GM12864 (cell line): ENCODE measurements at regions not wholly inside any gene's neighbourhood (a gene's known extent, or its start where the extent isn't known, plus 50 kb on each side); places are given as distances from the start of the nearest gene placed in this dataset.
"Not testable (repeated sequence)": the region's sequence is repeated elsewhere in the genome, so short reads cannot be mapped to it uniquely, and the experiment has no call there.

ENCODE experiments used
- DNase-seq: peaks from one replicate; pipeline ENCODE4 v3.0.0-alpha.2; 2011; ENCODE audit warnings: low read depth
- H3K4me3 ChIP-seq: 2 replicates; pipeline ENCODE4 v1.5.1; 2011; ENCODE audit warnings: mild to moderate bottlenecking, low read depth, low read length, control low read depth
- CTCF ChIP-seq: IDR thresholded peaks from 2 replicates; pipeline ENCODE4 v1.5.1; 2011; ENCODE audit warnings: low read depth, mild to moderate bottlenecking, moderate library complexity, low read length, control low read depth, inconsistent platforms; ENCODE audit errors: missing control alignments

GRCh38 chr13:105692769-105693168, 842.7 kb downstream of the EFNB2 start:
- H3K4me3 ChIP-seq, result no peak overlapping the region
- DNase-seq, result no peak
- TF ChIP-seq CTCF, result no peak

- no peak for TF ChIP-seq CTCF
- no peak overlapping the region for H3K4me3 ChIP-seq
- DNase-seq, result no peak
Measured at GRCh38 chr13:105684216-105684615, 851.2 kb downstream of the EFNB2 start.

- no peak overlapping the region for H3K4me3 ChIP-seq
- no peak for DNase-seq
- no peak for TF ChIP-seq CTCF
Measured at GRCh38 chr13:105679838-105680237, 855.6 kb downstream of the EFNB2 start.

GRCh38 chr13:105678072-105678471, 857.4 kb downstream of the EFNB2 start:
- no peak for TF ChIP-seq CTCF
- H3K4me3 ChIP-seq, result no peak overlapping the region
- no peak for DNase-seq

- DNase-seq, result no peak
- no peak overlapping the region for H3K4me3 ChIP-seq
- no peak for TF ChIP-seq CTCF
Measured at GRCh38 chr13:105672881-105673280, 862.6 kb downstream of the EFNB2 start.

GRCh38 chr13:105671131-105671530, 864.3 kb downstream of the EFNB2 start:
- DNase-seq, H3K4me3 ChIP-seq: not testable (repeated sequence)

GRCh38 chr13:105670179-105670990, 865.1 kb downstream of the EFNB2 start:
- no peak for TF ChIP-seq CTCF
- no peak overlapping the region for H3K4me3 ChIP-seq
- DNase-seq, result no peak
